GM12878 (cell line): ENCODE measurements at regions not wholly inside any gene's neighbourhood (a gene's known extent, or its start where the extent isn't known, plus 50 kb on each side); places are given as distances from the start of the nearest gene placed in this dataset.

Experiments
- ATAC-seq: fragments of 200-7000 bp; cut with Tn5 transposase; 3 replicates; pipeline ENCODE4 v1.9.1; 2020; ENCODE audit warnings: mild to moderate bottlenecking, moderate library complexity
- BruUV-seq: library from RNA; stranded (reverse); fragments of 400-500 nt; replicated peaks from 2 replicates; lab custom pipeline; 2021; lab: Mats Ljungman, UMichigan
- CTCF ChIA-PET: fragments of 300-600 bp; sonication (Branson Sonifier 250); formaldehyde crosslinking; extraction: SDS; loops from one replicate; lab custom pipeline; 2021; ENCODE audit warnings: inconsistent platforms; lab: Yijun Ruan, JAX
- POLR2A ChIA-PET: fragments of 350-600 bp; formaldehyde crosslinking; extraction: SDS; loops from one replicate; lab custom pipeline; 2021; ENCODE audit warnings: inconsistent platforms; lab: Charles Lee
- RAD21 ChIA-PET: fragments of 300-600 bp; sonication (Branson Sonifier 250); formaldehyde crosslinking; loops from one replicate; lab custom pipeline; 2023; ENCODE audit warnings: antibody characterized with exemption; ENCODE audit not compliant: unreplicated experiment; lab: Charles Lee
- SMC1A ChIA-PET: fragments of 300-600 bp; sonication (Branson Sonifier 250); formaldehyde crosslinking; loops from one replicate; lab custom pipeline; 2023; ENCODE audit not compliant: unreplicated experiment, uncharacterized antibody; lab: Charles Lee
- DNase-seq: peaks from one replicate; pipeline ENCODE4 v3.0.0-alpha.2; 2011; ENCODE audit warnings: low read depth, low spot score
- FAIRE-seq: peaks from 3 replicates; lab custom pipeline; 2011; peaks lifted over from hg19 to GRCh38; lab: Jason Lieb, UNC
- H2AFZ ChIP-seq: 2 replicates; pipeline ENCODE4 v1.6.0; 2011; ENCODE audit warnings: low read depth, low read length, control low read depth; ENCODE audit not compliant: control insufficient read depth
- H3K27ac ChIP-seq: 2 replicates; pipeline ENCODE4 v1.5.1; 2011; ENCODE audit warnings: control low read depth; ENCODE audit not compliant: control insufficient read depth, insufficient read depth
- H3K27me3 ChIP-seq, 2 experiments: replicated peaks in 1 of 2; 2 replicates each; pipeline versions ENCODE4 v1.6.0 to v1.6.1; 2011; ENCODE audit warnings: low read length in 1 of 2; ENCODE audit not compliant: control insufficient read depth in 2 of 2, insufficient read depth in 2 of 2
- H3K36me3 ChIP-seq, 2 experiments: 2 replicates each; pipeline ENCODE4 v1.5.1; 2011; ENCODE audit warnings: low read length in 1 of 2; ENCODE audit not compliant: control insufficient read depth in 2 of 2, insufficient read depth in 2 of 2
- H3K4me1 ChIP-seq: 2 replicates; pipeline ENCODE4 v1.6.1; 2011; ENCODE audit warnings: mild to moderate bottlenecking, low read length, moderate library complexity, mixed read lengths; ENCODE audit not compliant: control insufficient read depth, insufficient read depth
- H3K4me2 ChIP-seq: 2 replicates; pipeline ENCODE4 v1.6.0; 2011; ENCODE audit warnings: control low read depth; ENCODE audit not compliant: control insufficient read depth, insufficient read depth
- H3K4me3 ChIP-seq: fragments of 200-600 bp; sonication (generic); 2 replicates; pipeline ENCODE4 v1.5.1; 2016
- H3K79me2 ChIP-seq: 2 replicates; pipeline ENCODE4 v1.6.0; 2011; ENCODE audit warnings: low read length; ENCODE audit not compliant: control insufficient read depth, insufficient read depth
- H3K9ac ChIP-seq: 2 replicates; pipeline ENCODE4 v1.8.0; 2011; ENCODE audit warnings: low read length, control low read depth, mixed read lengths; ENCODE audit not compliant: control insufficient read depth, insufficient read depth
- H3K9me3 ChIP-seq: replicated peaks from 3 replicates; pipeline ENCODE4 v1.5.1; 2011; ENCODE audit warnings: mild to moderate bottlenecking, low read length; ENCODE audit not compliant: control insufficient read depth, insufficient read depth
- H4K20me1 ChIP-seq: 2 replicates; pipeline ENCODE4 v1.6.0; 2011; ENCODE audit not compliant: control insufficient read depth, insufficient read depth
- CTCF ChIP-seq, 3 experiments: IDR thresholded peaks in 2 of 3; conservative IDR thresholded peaks in 1 of 3; 2 replicates each; pipeline ENCODE4 v1.5.1; 2011; ENCODE audit warnings: low read depth in 3 of 3, low read length in 3 of 3, mild to moderate bottlenecking in 3 of 3, control low read depth in 2 of 3, moderate library complexity in 2 of 3, inconsistent platforms in 1 of 3, mixed read lengths in 1 of 3; ENCODE audit not compliant: control insufficient read depth in 2 of 3, insufficient read depth in 1 of 3; ENCODE audit errors: extremely low read depth in 1 of 3
- MLLT1 ChIP-seq: fragments of 450-650 bp; IDR thresholded peaks from 2 replicates; pipeline ENCODE4 v1.6.1; 2016; ENCODE audit warnings: mild to moderate bottlenecking
- WRNIP1 ChIP-seq: IDR thresholded peaks from 2 replicates; pipeline ENCODE4 v1.6.1; 2011; ENCODE audit warnings: low read depth, low read length, improper control_type of control experiment, borderline replicate concordance
- WGBS: methylation state at CpG from one replicate; pipeline ENCODE4 v1.1.6; 2016; ENCODE audit warnings: low lambda C conversion rate; ENCODE audit not compliant: insufficient replicate concordance, insufficient coverage; ENCODE audit errors: missing lambda C conversion rate; 5-methylcytosine and 5-hydroxymethylcytosine counted together
- in situ Hi-C: fragments of 300-500 bp; cut with MboI; formaldehyde crosslinking; loops from 9 replicates; pipeline ENCODE4 v1.14.3; 2018; ENCODE audit warnings: mixed read lengths
- intact Hi-C: fragments of 100-400 bp; cut with micrococcal nuclease; formaldehyde crosslinking; loops from one replicate; pipeline ENCODE4 v1.14.2; 2022; ENCODE audit not compliant: unreplicated experiment
- TF ChIP-seq, protein P1 (sequence below): fragments of 450-650 bp; IDR thresholded peaks from 2 replicates; pipeline ENCODE4 v1.6.1; 2018; ENCODE audit warnings: mild to moderate bottlenecking, low read depth, moderate library complexity; ENCODE audit not compliant: partially characterized antibody
- TF ChIP-seq, protein P2 (sequence below): IDR thresholded peaks from 2 replicates; pipeline ENCODE4 v1.6.1; 2012; ENCODE audit warnings: mild to moderate bottlenecking, low read depth, low read length

DNA sequence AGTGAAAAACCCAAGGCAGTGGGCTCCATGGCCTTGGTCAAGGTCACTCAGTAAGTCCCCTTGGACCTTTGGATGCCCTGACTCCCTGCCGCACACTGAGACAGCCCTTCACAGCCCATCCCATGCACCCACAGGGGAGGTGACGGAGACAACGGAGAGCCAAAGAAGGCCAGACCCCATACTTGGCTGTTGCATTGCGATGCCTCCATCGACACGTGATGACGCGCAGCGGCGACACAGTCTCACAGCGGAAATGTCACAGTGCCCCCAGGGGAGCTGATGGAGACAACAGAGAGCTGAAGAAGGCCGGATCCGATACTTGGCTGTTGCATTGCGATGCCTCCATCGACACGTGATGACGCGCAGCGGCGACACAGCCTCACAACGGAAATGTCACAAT lies 282.4 kb downstream of the TEX29 start (continued):
- no peak for TF ChIP-seq MLLT1

GRCh38 chr13:111604097-111604496 lies 283.7 kb downstream of the TEX29 start:
- H3K79me2 ChIP-seq, result no peaks in the 10 kb centered on the region
- no peak overlapping the region for H3K4me2 ChIP-seq
- no peaks in the 10 kb centered on the region for H3K4me1 ChIP-seq
- no peaks in the 10 kb centered on the region for H3K36me3 ChIP-seq
- SMC1A ChIA-PET, result no interaction called here
- WGBS, result 49% methylated on average over 14 of the region's 14 CpGs
- FAIRE-seq, result no peak
- no peaks in the 10 kb centered on the region for H3K27me3 ChIP-seq
- no peaks in the 10 kb centered on the region for H4K20me1 ChIP-seq
- no peak overlapping the region for H2AFZ ChIP-seq
- POLR2A ChIA-PET, result no interaction called here
- no TSS peak for BruUV-seq
- H3K9me3 ChIP-seq, result no peaks in the 10 kb centered on the region
- TF ChIP-seq, protein P1, sequence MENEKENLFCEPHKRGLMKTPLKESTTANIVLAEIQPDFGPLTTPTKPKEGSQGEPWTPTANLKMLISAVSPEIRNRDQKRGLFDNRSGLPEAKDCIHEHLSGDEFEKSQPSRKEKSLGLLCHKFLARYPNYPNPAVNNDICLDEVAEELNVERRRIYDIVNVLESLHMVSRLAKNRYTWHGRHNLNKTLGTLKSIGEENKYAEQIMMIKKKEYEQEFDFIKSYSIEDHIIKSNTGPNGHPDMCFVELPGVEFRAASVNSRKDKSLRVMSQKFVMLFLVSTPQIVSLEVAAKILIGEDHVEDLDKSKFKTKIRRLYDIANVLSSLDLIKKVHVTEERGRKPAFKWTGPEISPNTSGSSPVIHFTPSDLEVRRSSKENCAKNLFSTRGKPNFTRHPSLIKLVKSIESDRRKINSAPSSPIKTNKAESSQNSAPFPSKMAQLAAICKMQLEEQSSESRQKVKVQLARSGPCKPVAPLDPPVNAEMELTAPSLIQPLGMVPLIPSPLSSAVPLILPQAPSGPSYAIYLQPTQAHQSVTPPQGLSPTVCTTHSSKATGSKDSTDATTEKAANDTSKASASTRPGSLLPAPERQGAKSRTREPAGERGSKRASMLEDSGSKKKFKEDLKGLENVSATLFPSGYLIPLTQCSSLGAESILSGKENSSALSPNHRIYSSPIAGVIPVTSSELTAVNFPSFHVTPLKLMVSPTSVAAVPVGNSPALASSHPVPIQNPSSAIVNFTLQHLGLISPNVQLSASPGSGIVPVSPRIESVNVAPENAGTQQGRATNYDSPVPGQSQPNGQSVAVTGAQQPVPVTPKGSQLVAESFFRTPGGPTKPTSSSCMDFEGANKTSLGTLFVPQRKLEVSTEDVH, result no peak
- TF ChIP-seq CTCF (IDR thresholded peaks at IDR 0.05 in 2 of 3, conservative IDR thresholded peaks at IDR 0.05 in 1 of 3; ENCODE audit: control insufficient read depth in 2 of 3, extremely low read depth in 1 of 3, insufficient read depth in 1 of 3, low read depth in 3 of 3, low read length in 3 of 3), result 0 out of 6 replicates have a peak, but pooled peaks of 1 of the 3 experiments have one; percentile 1
- TF ChIP-seq, protein P2, sequence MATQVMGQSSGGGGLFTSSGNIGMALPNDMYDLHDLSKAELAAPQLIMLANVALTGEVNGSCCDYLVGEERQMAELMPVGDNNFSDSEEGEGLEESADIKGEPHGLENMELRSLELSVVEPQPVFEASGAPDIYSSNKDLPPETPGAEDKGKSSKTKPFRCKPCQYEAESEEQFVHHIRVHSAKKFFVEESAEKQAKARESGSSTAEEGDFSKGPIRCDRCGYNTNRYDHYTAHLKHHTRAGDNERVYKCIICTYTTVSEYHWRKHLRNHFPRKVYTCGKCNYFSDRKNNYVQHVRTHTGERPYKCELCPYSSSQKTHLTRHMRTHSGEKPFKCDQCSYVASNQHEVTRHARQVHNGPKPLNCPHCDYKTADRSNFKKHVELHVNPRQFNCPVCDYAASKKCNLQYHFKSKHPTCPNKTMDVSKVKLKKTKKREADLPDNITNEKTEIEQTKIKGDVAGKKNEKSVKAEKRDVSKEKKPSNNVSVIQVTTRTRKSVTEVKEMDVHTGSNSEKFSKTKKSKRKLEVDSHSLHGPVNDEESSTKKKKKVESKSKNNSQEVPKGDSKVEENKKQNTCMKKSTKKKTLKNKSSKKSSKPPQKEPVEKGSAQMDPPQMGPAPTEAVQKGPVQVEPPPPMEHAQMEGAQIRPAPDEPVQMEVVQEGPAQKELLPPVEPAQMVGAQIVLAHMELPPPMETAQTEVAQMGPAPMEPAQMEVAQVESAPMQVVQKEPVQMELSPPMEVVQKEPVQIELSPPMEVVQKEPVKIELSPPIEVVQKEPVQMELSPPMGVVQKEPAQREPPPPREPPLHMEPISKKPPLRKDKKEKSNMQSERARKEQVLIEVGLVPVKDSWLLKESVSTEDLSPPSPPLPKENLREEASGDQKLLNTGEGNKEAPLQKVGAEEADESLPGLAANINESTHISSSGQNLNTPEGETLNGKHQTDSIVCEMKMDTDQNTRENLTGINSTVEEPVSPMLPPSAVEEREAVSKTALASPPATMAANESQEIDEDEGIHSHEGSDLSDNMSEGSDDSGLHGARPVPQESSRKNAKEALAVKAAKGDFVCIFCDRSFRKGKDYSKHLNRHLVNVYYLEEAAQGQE, result no peak
- TF ChIP-seq WRNIP1, result no peak
- TF ChIP-seq, all 136 proteins: peak for 1
- in situ Hi-C loops (no loop called here), intact Hi-C loops (no loop called here)
- RAD21 ChIA-PET, result no interaction called here
- Histone ChIP-seq H3K27ac (no peak overlapping the region), H3K4me3 (no peak overlapping the region), H3K9ac (no peak overlapping the region)
- ATAC-seq (no peak), DNase-seq (no peak)
- CTCF ChIA-PET, result no interaction called here
